Endothelial cell of umbilical vein (primary cell): ENCODE measurements at regions not wholly inside any gene's neighbourhood (a gene's known extent, or its start where the extent isn't known, plus 50 kb on each side); places are given as distances from the start of the nearest gene placed in this dataset.

Experiments
- BruUV-seq: library from RNA; stranded (reverse); fragments of 400-500 nt; replicated peaks from 2 replicates; lab custom pipeline; 2021; lab: Mats Ljungman, UMichigan
- CTCF ChIA-PET: fragments of 300-600, 350-600 bp; sonication (Branson Sonifier 250); formaldehyde crosslinking; loops from one replicate; lab custom pipeline; 2021; ENCODE audit warnings: antibody characterized with exemption, inconsistent platforms; lab: Charles Lee
- POLR2A ChIA-PET: fragments of 300-600, 350-600 bp; sonication (Branson Sonifier 250); formaldehyde crosslinking; loops from one replicate; lab custom pipeline; 2021; ENCODE audit warnings: antibody characterized with exemption, inconsistent platforms; lab: Charles Lee
- DNase-seq: peaks from one replicate; pipeline ENCODE4 v3.0.0-alpha.2; 2011; ENCODE audit warnings: low read depth, low spot score
- FAIRE-seq: peaks from 2 replicates; lab custom pipeline; 2011; peaks lifted over from hg19 to GRCh38; lab: Jason Lieb, UNC
- H2AFZ ChIP-seq: 2 replicates; pipeline ENCODE4 v1.6.0; 2012; ENCODE audit warnings: low read depth, low read length, control low read depth, inconsistent platforms
- H3K27ac ChIP-seq: 2 replicates; pipeline ENCODE4 v1.5.1; 2011; ENCODE audit warnings: low read depth, mild to moderate bottlenecking, control low read depth, low read length, moderate library complexity; ENCODE audit not compliant: insufficient read depth
- H3K27me3 ChIP-seq, 2 experiments: 2 replicates each; pipeline versions ENCODE4 v1.6.0 to v1.6.1; 2011; ENCODE audit warnings: low read length in 2 of 2, mixed read lengths in 1 of 2; ENCODE audit not compliant: control insufficient read depth in 2 of 2, insufficient read depth in 2 of 2
- H3K36me3 ChIP-seq, 2 experiments: 2 replicates in 1 of 2; 3 replicates in 1 of 2; pipeline ENCODE4 v1.5.1; 2011; ENCODE audit warnings: low read length in 2 of 2, mild to moderate bottlenecking in 1 of 2, moderate library complexity in 1 of 2; ENCODE audit not compliant: control insufficient read depth in 2 of 2, insufficient read depth in 2 of 2; ENCODE audit errors: extremely low read depth in 1 of 2
- H3K4me1 ChIP-seq: 3 replicates; pipeline ENCODE4 v1.5.1; 2011; ENCODE audit warnings: mild to moderate bottlenecking, low read length; ENCODE audit not compliant: control insufficient read depth, insufficient read depth; ENCODE audit errors: extremely low read depth
- H3K4me2 ChIP-seq: 2 replicates; pipeline ENCODE4 v1.6.1; 2011; ENCODE audit warnings: low read length, control low read depth, mixed read lengths; ENCODE audit not compliant: insufficient read depth
- H3K4me3 ChIP-seq, 3 experiments: fragments of 200-600 bp in 1 of 3; sonication (generic), shearing (Covaris generic) in 1 of 3; replicated peaks in 1 of 3; 2 replicates each; pipeline ENCODE4 v1.5.1; 2011 to 2016; ENCODE audit warnings: control low read depth in 3 of 3, low read length in 3 of 3, mild to moderate bottlenecking in 2 of 3, inconsistent platforms in 1 of 3, low read depth in 1 of 3, moderate library complexity in 1 of 3; ENCODE audit not compliant: insufficient read depth in 1 of 3
- H3K79me2 ChIP-seq: 2 replicates; pipeline ENCODE4 v1.6.0; 2012; ENCODE audit warnings: low read length, inconsistent platforms; ENCODE audit not compliant: control insufficient read depth, insufficient read depth
- H3K9ac ChIP-seq: replicated peaks from 2 replicates; pipeline ENCODE3; 2011; ENCODE audit warnings: low read length, control low read depth; ENCODE audit not compliant: insufficient read depth; ENCODE audit errors: extremely low read depth
- H3K9me1 ChIP-seq: replicated peaks from 3 replicates; pipeline ENCODE4 v1.6.0; 2011; ENCODE audit warnings: mild to moderate bottlenecking, low read length; ENCODE audit not compliant: control insufficient read depth, insufficient read depth; ENCODE audit errors: extremely low read depth
- H3K9me3 ChIP-seq: replicated peaks from 2 replicates; pipeline ENCODE4 v1.5.1; 2012; ENCODE audit warnings: low read length, inconsistent platforms; ENCODE audit not compliant: control insufficient read depth, insufficient read depth
- H4K20me1 ChIP-seq: replicated peaks from 2 replicates; pipeline ENCODE3; 2011; ENCODE audit warnings: mild to moderate bottlenecking, low read length; ENCODE audit not compliant: control insufficient read depth, insufficient read depth; ENCODE audit errors: extremely low read depth
- CTCF ChIP-seq, 2 donors: IDR thresholded peaks; 1 replicate in 1 of 2; 2 replicates in 1 of 2; pipeline ENCODE4 v1.5.1; 2011; ENCODE audit warnings: low read length in 2 of 2, mild to moderate bottlenecking in 2 of 2, moderate library complexity in 2 of 2, control low read depth in 1 of 2, inconsistent platforms in 1 of 2, low read depth in 1 of 2; ENCODE audit not compliant: insufficient read depth in 1 of 2; ENCODE audit errors: extremely low read depth in 1 of 2
- EZH2 ChIP-seq: IDR thresholded peaks from 2 replicates; pipeline ENCODE4 v1.6.1; 2012; ENCODE audit warnings: borderline replicate concordance, low read depth, mild to moderate bottlenecking, moderate library complexity, low read length, inconsistent platforms; ENCODE audit not compliant: severe bottlenecking
- GATA2 ChIP-seq: IDR thresholded peaks from 2 replicates; pipeline ENCODE4 v1.7.0; 2011; ENCODE audit warnings: low read depth, mild to moderate bottlenecking, moderate library complexity, mixed read lengths, low read length; ENCODE audit not compliant: insufficient read length, insufficient read depth
- JUN ChIP-seq: IDR thresholded peaks from 2 replicates; pipeline ENCODE4 v1.6.1; 2011; ENCODE audit warnings: borderline replicate concordance, low read depth; ENCODE audit not compliant: insufficient read length, insufficient read depth
- MAX ChIP-seq: IDR thresholded peaks from 2 replicates; pipeline ENCODE4 v1.6.1; 2011; ENCODE audit not compliant: insufficient read depth, insufficient read length
- MYC ChIP-seq: IDR thresholded peaks from one replicate; pipeline ENCODE4 v1.6.1; 2011; ENCODE audit warnings: mild to moderate bottlenecking, low read depth, low read length
- dilution Hi-C: fragments of 300-500 bp; cut with MboI; formaldehyde crosslinking; loops from one replicate; pipeline ENCODE4 v1.15.0; 2019; ENCODE audit warnings: low sequenced_read_pairs; ENCODE audit not compliant: extremely low pct_ligation_motif_present
- intact Hi-C: fragments of 100-400 bp; cut with micrococcal nuclease; formaldehyde crosslinking; loops from one replicate; pipeline ENCODE4 v1.10.0; 2022

GRCh38 chr6:47363736-47364135, 54.0 kb upstream of the TNFRSF21 start:
- no peaks in the 10 kb centered on the region for H3K36me3 ChIP-seq
- H3K27ac ChIP-seq, result no peak overlapping the region
- H3K9ac ChIP-seq, result no peak overlapping the region
- DNase-seq (no peak), FAIRE-seq (no peak)
- ChIA-PET CTCF (no interaction called here), POLR2A (no interaction called here)
- intact Hi-C loops, result no loop called here
- BruUV-seq, result no TSS peak
- H3K79me2 ChIP-seq, result no peaks in the 10 kb centered on the region
- no peak overlapping the region for H3K4me2 ChIP-seq
- no peaks in the 10 kb centered on the region for H3K27me3 ChIP-seq
- no peaks in the 10 kb centered on the region for H3K9me1 ChIP-seq
- dilution Hi-C loops, result no loop called here
- H2AFZ ChIP-seq, result no peak overlapping the region
- H3K4me1 ChIP-seq, result no peaks in the 10 kb centered on the region
- no peaks in the 10 kb centered on the region for H4K20me1 ChIP-seq
- no peak for TF ChIP-seq EZH2
- no peak for TF ChIP-seq MAX
- no peak for TF ChIP-seq MYC
- no peak for TF ChIP-seq JUN
- TF ChIP-seq CTCF (IDR thresholded peaks at IDR 0.05; ENCODE audit: extremely low read depth in 1 of 2, insufficient read depth in 1 of 2, low read depth in 1 of 2, low read length in 2 of 2), result no peak
- no peak for TF ChIP-seq GATA2
- no peaks in the 10 kb centered on the region for H3K9me3 ChIP-seq
- H3K4me3 ChIP-seq, result no peak overlapping the region
